Epithelial cell of proximal tubule (primary cell): ENCODE measurements at regions not wholly inside any gene's neighbourhood (a gene's known extent, or its start where the extent isn't known, plus 50 kb on each side); places are given as distances from the start of the nearest gene placed in this dataset.

Source experiments
- DNase-seq: peaks from one replicate; pipeline ENCODE4 v3.0.0-alpha.2; 2011; ENCODE audit warnings: low read depth
- H3K4me3 ChIP-seq: 2 replicates; pipeline ENCODE4 v1.5.1; 2011; ENCODE audit warnings: low read depth, mild to moderate bottlenecking, low read length
- CTCF ChIP-seq: conservative IDR thresholded peaks from 2 replicates; pipeline ENCODE4 v1.5.1; 2012; ENCODE audit warnings: low read depth, mild to moderate bottlenecking, low read length

- no peak overlapping the region for H3K4me3 ChIP-seq
- DNase-seq: no peak
- no peak for TF ChIP-seq CTCF
Observed at GRCh38 chr6:117075218-117075617, 190.1 kb upstream of the VGLL2 start.

- DNase-seq: no peak
Observed at GRCh38 chr6:117076076-117076475, 189.3 kb upstream of the VGLL2 start.

GRCh38 chr6:117077300-117077699 is 188.1 kb upstream of the VGLL2 start:
- no peak overlapping the region for H3K4me3 ChIP-seq
- no peak for DNase-seq
- no peak for TF ChIP-seq CTCF

More at GRCh38 chr6:117076076-117076475, 189.3 kb upstream of the VGLL2 start:
- no peak for TF ChIP-seq CTCF
- no peak overlapping the region for H3K4me3 ChIP-seq

GRCh38 chr6:117078624-117079023 is 186.7 kb upstream of the VGLL2 start:
- DNase-seq: no peak
- H3K4me3 ChIP-seq: no peak overlapping the region
- no peak for TF ChIP-seq CTCF

- DNase-seq: no peak
- H3K4me3 ChIP-seq: no peak overlapping the region
- no peak for TF ChIP-seq CTCF
Observed at GRCh38 chr6:117079951-117080350, 185.4 kb upstream of the VGLL2 start.

GRCh38 chr6:117089604-117090003 is 175.8 kb upstream of the VGLL2 start:
- no peak for TF ChIP-seq CTCF
- no peak for DNase-seq
- H3K4me3 ChIP-seq: no peak overlapping the region

- no peak for DNase-seq
- H3K4me3 ChIP-seq: no peak overlapping the region
- TF ChIP-seq CTCF: no peak
Observed at GRCh38 chr6:117110146-117110545, 155.2 kb upstream of the VGLL2 start.
